ENCODE measurements at regions not wholly inside any gene's neighbourhood (a gene's known extent, or its start where the extent isn't known, plus 50 kb on each side); places are given as distances from the start of the nearest gene placed in this dataset.

- Histone ChIP-seq H3K9me3 (ENCODE audit: control insufficient read depth, low read length) (peaks cover 9% of the 10 kb centered on the region), H3K36me3 (ENCODE audit: control insufficient read depth, insufficient read depth, low read length) (no peaks in the 10 kb centered on the region), H3K9ac (ENCODE audit: extremely low read depth, low read length, poor library complexity, severe bottlenecking) (no peak overlapping the region), H3K27me3 (ENCODE audit: control insufficient read depth, insufficient read depth, low read length, poor library complexity, severe bottlenecking) (no peaks in the 10 kb centered on the region), H3K4me1 (ENCODE audit: control insufficient read depth, insufficient read depth, low read length) (no peaks in the 10 kb centered on the region), H3K27ac (ENCODE audit: low read depth, low read length) (no peak overlapping the region), H3K4me3 (ENCODE audit: low read length) (no peak overlapping the region)
- no peak for TF ChIP-seq CTCF (conservative IDR thresholded peaks at IDR 0.05)
- DNase-seq = no peak
- H3K9me3 Mint-ChIP-seq = peaks cover 2% of the 10 kb centered on the region
- H3K4me1 Mint-ChIP-seq = peaks cover 26% of the 10 kb centered on the region
- 82 to 93% methylated on average over 3 to 5 of the region's 5 CpGs for WGBS, 2 experiments (ENCODE audit: insufficient coverage in 1 of 2, insufficient read length in 1 of 2)
- H3K4me3 Mint-ChIP-seq = no peak overlapping the region
- H3K27me3 Mint-ChIP-seq (ENCODE audit: insufficient read depth) = no peaks in the 10 kb centered on the region
- no peaks in the 10 kb centered on the region for H3K36me3 Mint-ChIP-seq (ENCODE audit: low read depth)
- no peak overlapping the region for H3K27ac Mint-ChIP-seq
These were observed 478.4 kb upstream of the CFAP20DC start for GRCh38 chr3:59528251-59528650.

GRCh38 chr3:59527493-59527892 lies 477.7 kb upstream of the CFAP20DC start:
- Mint-ChIP-seq H3K4me1 (peaks cover 28% of the 10 kb centered on the region), H3K27ac (no peak overlapping the region), H3K9me3 (peaks cover 2% of the 10 kb centered on the region), H3K27me3 (ENCODE audit: insufficient read depth) (peaks cover 2% of the 10 kb centered on the region), H3K36me3 (ENCODE audit: low read depth) (no peaks in the 10 kb centered on the region), H3K4me3 (no peak overlapping the region)
- no peak overlapping the region for H3K4me3 ChIP-seq (ENCODE audit: low read length)
- peaks cover 9% of the 10 kb centered on the region for H3K9me3 ChIP-seq (ENCODE audit: control insufficient read depth, low read length)
- no peak for TF ChIP-seq CTCF (conservative IDR thresholded peaks at IDR 0.05)
- H3K9ac ChIP-seq (ENCODE audit: extremely low read depth, low read length, poor library complexity, severe bottlenecking) = no peak overlapping the region
- H3K36me3 ChIP-seq (ENCODE audit: control insufficient read depth, insufficient read depth, low read length) = no peaks in the 10 kb centered on the region
- no peak for DNase-seq
- 88 to 100% methylated on average over 1 to 2 of the region's 3 CpGs for WGBS, 2 experiments (ENCODE audit: insufficient coverage in 1 of 2, insufficient read length in 1 of 2)
- no peaks in the 10 kb centered on the region for H3K4me1 ChIP-seq (ENCODE audit: control insufficient read depth, insufficient read depth, low read length)
- H3K27me3 ChIP-seq (ENCODE audit: control insufficient read depth, insufficient read depth, low read length, poor library complexity, severe bottlenecking) = no peaks in the 10 kb centered on the region
- H3K27ac ChIP-seq (ENCODE audit: low read depth, low read length) = no peak overlapping the region

- H3K9me3 Mint-ChIP-seq = peaks cover 2% of the 10 kb centered on the region
These were observed 477.2 kb upstream of the CFAP20DC start for GRCh38 chr3:59526999-59527398.

More at GRCh38 chr3:59526999-59527398, 477.2 kb upstream of the CFAP20DC start:
- no peaks in the 10 kb centered on the region for H3K36me3 Mint-ChIP-seq (ENCODE audit: low read depth)
- Histone ChIP-seq H3K4me3 (ENCODE audit: low read length) (no peak overlapping the region), H3K27ac (ENCODE audit: low read depth, low read length) (no peak overlapping the region), H3K27me3 (ENCODE audit: control insufficient read depth, insufficient read depth, low read length, poor library complexity, severe bottlenecking) (no peaks in the 10 kb centered on the region), H3K9me3 (ENCODE audit: control insufficient read depth, low read length) (peaks cover 9% of the 10 kb centered on the region), H3K36me3 (ENCODE audit: control insufficient read depth, insufficient read depth, low read length) (no peaks in the 10 kb centered on the region), H3K9ac (ENCODE audit: extremely low read depth, low read length, poor library complexity, severe bottlenecking) (no peak overlapping the region), H3K4me1 (ENCODE audit: control insufficient read depth, insufficient read depth, low read length) (no peaks in the 10 kb centered on the region)
- H3K27me3 Mint-ChIP-seq (ENCODE audit: insufficient read depth) = peaks cover 4% of the 10 kb centered on the region
- no peak for DNase-seq
- no peak overlapping the region for H3K27ac Mint-ChIP-seq
- no peak overlapping the region for H3K4me3 Mint-ChIP-seq
- no peak for TF ChIP-seq CTCF (conservative IDR thresholded peaks at IDR 0.05)
- H3K4me1 Mint-ChIP-seq = peaks cover 33% of the 10 kb centered on the region

All from endodermal cell (in vitro differentiated cells).